B cell (primary cell): ENCODE measurements at regions not wholly inside any gene's neighbourhood (a gene's known extent, or its start where the extent isn't known, plus 50 kb on each side); places are given as distances from the start of the nearest gene placed in this dataset.

ENCODE experiments used
- ATAC-seq: fragments of 200-7000 bp; cut with Tn5 transposase; one replicate; pipeline ENCODE4 v1.10.0; 2021; ENCODE audit warnings: low read depth, mild to moderate bottlenecking, moderate number of reproducible peaks, moderate library complexity
- CTCF ChIA-PET: fragments of 350-600 bp; sonication (Branson Sonifier 250); formaldehyde crosslinking; loops from one replicate; lab custom pipeline; 2021; ENCODE audit warnings: antibody characterized with exemption, inconsistent platforms; lab: Charles Lee
- POLR2A ChIA-PET: fragments of 350-600 bp; sonication (Branson Sonifier 250); formaldehyde crosslinking; loops from one replicate; lab custom pipeline; 2021; ENCODE audit warnings: antibody characterized with exemption; lab: Charles Lee
- DNase-seq: peaks from one replicate; pipeline ENCODE4 v3.0.0; 2013
- H2AFZ ChIP-seq: 2 replicates; pipeline ENCODE4 v1.6.1; 2012; ENCODE audit warnings: mild to moderate bottlenecking, low read depth, low read length; ENCODE audit not compliant: insufficient read depth, poor library complexity, severe bottlenecking
- H3K27ac ChIP-seq, 2 donors: 1 replicate in 1 of 2; 2 replicates in 1 of 2; pipeline ENCODE4 v1.5.1; 2012 to 2013; ENCODE audit warnings: low read length in 2 of 2, mild to moderate bottlenecking in 2 of 2, moderate library complexity in 1 of 2
- H3K27me3 ChIP-seq, 4 experiments: fragments of 200-600 bp in 1 of 4; sonication (generic) in 1 of 4; replicated peaks in 1 of 4; 1 replicate in 2 of 4; 2 replicates in 2 of 4; pipeline versions ENCODE4 v1.6.1 to v1.7.0; 2013 to 2016; ENCODE audit warnings: low read length in 3 of 4, mild to moderate bottlenecking in 2 of 4, mixed read lengths in 1 of 4, moderate library complexity in 1 of 4; ENCODE audit not compliant: insufficient read depth in 4 of 4, control insufficient read depth in 3 of 4; ENCODE audit errors: control extremely low read depth in 1 of 4
- H3K36me3 ChIP-seq, 2 experiments: replicated peaks in 1 of 2; 1 replicate in 1 of 2; 2 replicates in 1 of 2; pipeline versions ENCODE4 v1.6.1 to v1.7.1; 2013; ENCODE audit warnings: low read length in 1 of 2; ENCODE audit not compliant: insufficient read depth in 2 of 2, control insufficient read depth in 1 of 2; ENCODE audit errors: control extremely low read depth in 1 of 2, extremely low read depth in 1 of 2
- H3K4me1 ChIP-seq, 2 donors: fragments of 200-600 bp in 1 of 2; sonication (generic) in 1 of 2; 1 replicate in 1 of 2; 2 replicates in 1 of 2; pipeline versions ENCODE4 v1.5.1 to v1.6.1; 2013 to 2017; ENCODE audit warnings: low read length in 2 of 2; ENCODE audit not compliant: control insufficient read depth in 2 of 2, insufficient read depth in 2 of 2
- H3K4me2 ChIP-seq: replicated peaks from 2 replicates; pipeline ENCODE3; 2012; ENCODE audit warnings: mild to moderate bottlenecking, low read depth, low read length; ENCODE audit not compliant: poor library complexity, severe bottlenecking
- H3K4me3 ChIP-seq, 5 experiments: fragments of 200-600 bp in 1 of 5; sonication (generic) in 1 of 5; 1 replicate in 3 of 5; 2 replicates in 2 of 5; pipeline versions ENCODE4 v1.5.1 to v1.7.0; 2011 to 2016; ENCODE audit warnings: low read length in 4 of 5, mild to moderate bottlenecking in 4 of 5, low read depth in 2 of 5, control low read depth in 1 of 5, moderate library complexity in 1 of 5; ENCODE audit not compliant: insufficient read depth in 1 of 5; ENCODE audit errors: control extremely low read depth in 1 of 5, extremely low read depth in 1 of 5
- H3K79me2 ChIP-seq: fragments of 200-600 bp; sonication (generic); one replicate; pipeline ENCODE4 v1.6.0; 2016; ENCODE audit warnings: low read length; ENCODE audit not compliant: control insufficient read depth, insufficient read depth
- H3K9ac ChIP-seq: fragments of 200-600 bp; sonication (generic); 2 replicates; pipeline ENCODE4 v1.6.1; 2017; ENCODE audit warnings: mild to moderate bottlenecking, low read length, moderate library complexity
- H3K9me3 ChIP-seq, 3 donors: one replicate each; pipeline versions ENCODE4 v1.6.1 to v1.7.1; 2013; ENCODE audit warnings: low read length in 2 of 3; ENCODE audit not compliant: control insufficient read depth in 2 of 3, insufficient read depth in 1 of 3; ENCODE audit errors: control extremely low read depth in 1 of 3
- H4K20me1 ChIP-seq: 2 replicates; pipeline ENCODE4 v1.6.0; 2012; ENCODE audit warnings: mild to moderate bottlenecking, low read length; ENCODE audit not compliant: insufficient read depth, control insufficient read depth, poor library complexity, severe bottlenecking
- H3K27ac Mint-ChIP-seq: one replicate; pipeline ENCODE4 v1.8.0; 2021; ENCODE audit warnings: mixed read lengths
- H3K27me3 Mint-ChIP-seq: one replicate; pipeline ENCODE4 v1.8.0; 2021; ENCODE audit warnings: mixed read lengths
- H3K4me1 Mint-ChIP-seq: one replicate; pipeline ENCODE4 v1.8.0; 2021; ENCODE audit warnings: mixed read lengths
- H3K4me3 Mint-ChIP-seq: one replicate; pipeline ENCODE4 v1.8.0; 2021; ENCODE audit warnings: mixed read lengths
- H3K9me3 Mint-ChIP-seq: one replicate; pipeline ENCODE4 v1.8.0; 2022; ENCODE audit warnings: mixed read lengths; ENCODE audit not compliant: insufficient read depth
- EZH2 ChIP-seq: IDR thresholded peaks from 2 replicates; pipeline ENCODE4 v1.6.1; 2012; ENCODE audit warnings: borderline replicate concordance, low read depth, mild to moderate bottlenecking, moderate library complexity, low read length; ENCODE audit not compliant: insufficient read depth, poor library complexity, severe bottlenecking
- WGBS: methylation state at CpG from one replicate; pipeline ENCODE4 v1.1.5; 2013; ENCODE audit warnings: missing lambda C conversion rate; ENCODE audit not compliant: insufficient coverage; 5-methylcytosine and 5-hydroxymethylcytosine counted together
- intact Hi-C: fragments of 100-400 bp; cut with micrococcal nuclease; formaldehyde crosslinking; loops from one replicate; pipeline ENCODE4 v1.10.0; 2022
- TF ChIP-seq, protein P1 (sequence below): fragments of 200-600 bp; IDR thresholded peaks from one replicate; pipeline ENCODE4 v1.8.0; 2022; ENCODE audit warnings: antibody characterized with exemption, mild to moderate bottlenecking

- H3K27ac ChIP-seq = no peak overlapping the region
- POLR2A ChIA-PET = no interaction called here
- no peaks in the 10 kb centered on the region for H3K4me1 ChIP-seq
- no peak overlapping the region for H2AFZ ChIP-seq
- Mint-ChIP-seq H3K9me3 (no peaks in the 10 kb centered on the region), H3K4me3 (no peak overlapping the region), H3K27ac (no peak overlapping the region), H3K27me3 (peaks cover 17% of the 10 kb centered on the region), H3K4me1 (no peaks in the 10 kb centered on the region)
- H3K27me3 ChIP-seq = no peaks in the 10 kb centered on the region
- no peak for DNase-seq
- TF ChIP-seq, protein P1, sequence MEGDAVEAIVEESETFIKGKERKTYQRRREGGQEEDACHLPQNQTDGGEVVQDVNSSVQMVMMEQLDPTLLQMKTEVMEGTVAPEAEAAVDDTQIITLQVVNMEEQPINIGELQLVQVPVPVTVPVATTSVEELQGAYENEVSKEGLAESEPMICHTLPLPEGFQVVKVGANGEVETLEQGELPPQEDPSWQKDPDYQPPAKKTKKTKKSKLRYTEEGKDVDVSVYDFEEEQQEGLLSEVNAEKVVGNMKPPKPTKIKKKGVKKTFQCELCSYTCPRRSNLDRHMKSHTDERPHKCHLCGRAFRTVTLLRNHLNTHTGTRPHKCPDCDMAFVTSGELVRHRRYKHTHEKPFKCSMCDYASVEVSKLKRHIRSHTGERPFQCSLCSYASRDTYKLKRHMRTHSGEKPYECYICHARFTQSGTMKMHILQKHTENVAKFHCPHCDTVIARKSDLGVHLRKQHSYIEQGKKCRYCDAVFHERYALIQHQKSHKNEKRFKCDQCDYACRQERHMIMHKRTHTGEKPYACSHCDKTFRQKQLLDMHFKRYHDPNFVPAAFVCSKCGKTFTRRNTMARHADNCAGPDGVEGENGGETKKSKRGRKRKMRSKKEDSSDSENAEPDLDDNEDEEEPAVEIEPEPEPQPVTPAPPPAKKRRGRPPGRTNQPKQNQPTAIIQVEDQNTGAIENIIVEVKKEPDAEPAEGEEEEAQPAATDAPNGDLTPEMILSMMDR = no peak
- TF ChIP-seq EZH2 = no peak
- no peak overlapping the region for H3K9ac ChIP-seq
- no peaks in the 10 kb centered on the region for H3K36me3 ChIP-seq
- no peak overlapping the region for H3K4me2 ChIP-seq
- intact Hi-C loops = no loop called here
- CTCF ChIA-PET = no interaction called here
- H4K20me1 ChIP-seq = no peaks in the 10 kb centered on the region
- ATAC-seq = no peak
- WGBS = 84% methylated on average over 3 of the region's 8 CpGs
- no peak overlapping the region for H3K4me3 ChIP-seq
- H3K9me3 ChIP-seq = no peaks in the 10 kb centered on the region
- H3K79me2 ChIP-seq = no peaks in the 10 kb centered on the region
Measured at GRCh38 chr16:49932434-49932833, 76.5 kb upstream of the ZNF423 start.

- no peaks in the 10 kb centered on the region for H4K20me1 ChIP-seq
- no peaks in the 10 kb centered on the region for H3K27me3 ChIP-seq
- H3K4me3 ChIP-seq = no peak overlapping the region
- DNase-seq (no peak), ATAC-seq (no peak)
- TF ChIP-seq, protein P1 = no peak
- TF ChIP-seq EZH2 = no peak
- Mint-ChIP-seq H3K27ac (no peak overlapping the region), H3K4me3 (no peak overlapping the region), H3K9me3 (no peaks in the 10 kb centered on the region), H3K4me1 (no peaks in the 10 kb centered on the region), H3K27me3 (peaks cover 18% of the 10 kb centered on the region)
- H3K4me1 ChIP-seq = no peaks in the 10 kb centered on the region
- CTCF ChIA-PET = interaction anchor here (0.6 to 0.9 kb wide), 2 partner anchors 43 to 138 kb away, joined by 3 read pairs; no protein-coding TSS in a partner anchor
- POLR2A ChIA-PET = no interaction called here
- H3K79me2 ChIP-seq = no peaks in the 10 kb centered on the region
- H3K4me2 ChIP-seq = no peak overlapping the region
- no peaks in the 10 kb centered on the region for H3K9me3 ChIP-seq
- 73% methylated on average over 2 of the region's 4 CpGs for WGBS
- intact Hi-C loops = no loop called here
- H2AFZ ChIP-seq = no peak overlapping the region
- H3K27ac ChIP-seq = no peak overlapping the region
- no peaks in the 10 kb centered on the region for H3K36me3 ChIP-seq
- no peak overlapping the region for H3K9ac ChIP-seq
Measured at GRCh38 chr16:49932946-49933345, 77.0 kb upstream of the ZNF423 start.
